Smooth muscle cell (in vitro differentiated cells): ENCODE measurements at regions not wholly inside any gene's neighbourhood (a gene's known extent, or its start where the extent isn't known, plus 50 kb on each side); places are given as distances from the start of the nearest gene placed in this dataset.

Experiments
- DNase-seq: peaks from one replicate; lab custom pipeline; 2025; ENCODE audit not compliant: unreplicated experiment; lab: John Stamatoyannopoulos, UW
- H2AFZ ChIP-seq: fragments of 200-600 bp; sonication (generic); 2 replicates; pipeline ENCODE4 v1.6.0; 2016; ENCODE audit warnings: antibody characterized with exemption, low read depth, mild to moderate bottlenecking
- H3F3A ChIP-seq: fragments of 200-600 bp; sonication (generic); 2 replicates; pipeline ENCODE4 v1.6.0; 2017; ENCODE audit warnings: antibody characterized with exemption, low read depth
- H3K27ac ChIP-seq: fragments of 200-600 bp; sonication (generic); 2 replicates; pipeline ENCODE4 v1.5.1; 2016; ENCODE audit warnings: low read depth, mild to moderate bottlenecking
- H3K27me3 ChIP-seq: fragments of 200-600 bp; sonication (generic); 2 replicates; pipeline ENCODE4 v1.6.1; 2016; ENCODE audit warnings: low read depth, mild to moderate bottlenecking
- H3K36me3 ChIP-seq: fragments of 200-600 bp; sonication (generic); 2 replicates; pipeline ENCODE4 v1.5.1; 2016; ENCODE audit warnings: low read depth
- H3K4me1 ChIP-seq: fragments of 200-600 bp; sonication (generic); 2 replicates; pipeline ENCODE4 v1.5.1; 2016; ENCODE audit warnings: low read depth
- H3K4me2 ChIP-seq: fragments of 200-600 bp; sonication (generic); 2 replicates; pipeline ENCODE4 v1.6.0; 2016; ENCODE audit warnings: mild to moderate bottlenecking
- H3K4me3 ChIP-seq: fragments of 200-600 bp; sonication (generic); 2 replicates; pipeline ENCODE4 v1.5.1; 2016; ENCODE audit warnings: mild to moderate bottlenecking
- H3K79me2 ChIP-seq: fragments of 200-600 bp; sonication (generic); 2 replicates; pipeline ENCODE4 v1.6.0; 2016; ENCODE audit warnings: low read depth, mild to moderate bottlenecking
- H3K9ac ChIP-seq: fragments of 200-600 bp; sonication (generic); 2 replicates; pipeline ENCODE4 v1.6.0; 2016; ENCODE audit warnings: low read depth
- H3K9me3 ChIP-seq: fragments of 200-600 bp; sonication (generic); replicated peaks from 2 replicates; pipeline ENCODE4 v1.5.1; 2016; ENCODE audit warnings: low read depth
- H4K20me1 ChIP-seq: fragments of 200-600 bp; sonication (generic); 2 replicates; pipeline ENCODE4 v1.6.0; 2016; ENCODE audit warnings: low read depth
- CTCF ChIP-seq: fragments of 200-600 bp; sonication (generic); IDR thresholded peaks from 2 replicates; pipeline ENCODE4 v1.5.1; 2017; ENCODE audit warnings: borderline replicate concordance, mild to moderate bottlenecking, antibody characterized with exemption; ENCODE audit not compliant: insufficient read depth, poor library complexity, severe bottlenecking
- WGBS: methylation state at CpG from one replicate; pipeline ENCODE4 v1.1.7; 2016; ENCODE audit warnings: low lambda C conversion rate; 5-methylcytosine and 5-hydroxymethylcytosine counted together

- no peaks in the 10 kb centered on the region for H3K79me2 ChIP-seq
- H4K20me1 ChIP-seq: no peaks in the 10 kb centered on the region
- 96% methylated on average over 2 of the region's 2 CpGs for WGBS
- H3F3A ChIP-seq: no peaks in the 10 kb centered on the region
- no peak overlapping the region for H3K9ac ChIP-seq
- TF ChIP-seq CTCF: no peak
- no peaks in the 10 kb centered on the region for H3K36me3 ChIP-seq
- H3K4me1 ChIP-seq: no peaks in the 10 kb centered on the region
- H3K27me3 ChIP-seq: no peaks in the 10 kb centered on the region
- no peak for DNase-seq
- no peak overlapping the region for H3K4me2 ChIP-seq
- no peaks in the 10 kb centered on the region for H3K9me3 ChIP-seq
- H3K4me3 ChIP-seq: no peak overlapping the region
- H2AFZ ChIP-seq: no peak overlapping the region
- H3K27ac ChIP-seq: no peak overlapping the region
These were observed 144.5 kb downstream of the TM2D1 start for GRCh38 chr1:61580417-61580816.

GRCh38 chr1:61579802-61580201 lies 145.1 kb downstream of the TM2D1 start:
- no peaks in the 10 kb centered on the region for H3K4me1 ChIP-seq
- no peaks in the 10 kb centered on the region for H4K20me1 ChIP-seq
- H3K9ac ChIP-seq: no peak overlapping the region
- H3K79me2 ChIP-seq: no peaks in the 10 kb centered on the region
- no peaks in the 10 kb centered on the region for H3F3A ChIP-seq
- WGBS: 52% methylated on average over 1 of the region's 1 CpG
- DNase-seq: no peak
- no peak overlapping the region for H2AFZ ChIP-seq
- no peaks in the 10 kb centered on the region for H3K36me3 ChIP-seq
- H3K4me2 ChIP-seq: no peak overlapping the region
- H3K9me3 ChIP-seq: no peaks in the 10 kb centered on the region
- no peak for TF ChIP-seq CTCF
- no peaks in the 10 kb centered on the region for H3K27me3 ChIP-seq
- H3K27ac ChIP-seq: no peak overlapping the region
- H3K4me3 ChIP-seq: no peak overlapping the region

- Histone ChIP-seq H3K4me1 (no peaks in the 10 kb centered on the region), H2AFZ (no peak overlapping the region), H3K9me3 (no peaks in the 10 kb centered on the region), H3K36me3 (no peaks in the 10 kb centered on the region), H3K27me3 (no peaks in the 10 kb centered on the region), H3K9ac (no peak overlapping the region), H3K79me2 (no peaks in the 10 kb centered on the region), H3K4me3 (no peak overlapping the region), H4K20me1 (no peaks in the 10 kb centered on the region), H3F3A (no peaks in the 10 kb centered on the region), H3K27ac (no peak overlapping the region), H3K4me2 (no peak overlapping the region)
- DNase-seq: no peak
- TF ChIP-seq CTCF: no peak
- 76% methylated on average over 3 of the region's 3 CpGs for WGBS
These were observed 152.9 kb downstream of the TM2D1 start for GRCh38 chr1:61572046-61572445.

- Histone ChIP-seq H3K27ac (no peak overlapping the region), H3K79me2 (no peaks in the 10 kb centered on the region), H3K4me2 (no peak overlapping the region), H3K36me3 (no peaks in the 10 kb centered on the region), H3F3A (no peaks in the 10 kb centered on the region), H3K9me3 (no peaks in the 10 kb centered on the region), H3K4me1 (no peaks in the 10 kb centered on the region), H2AFZ (no peak overlapping the region), H3K4me3 (no peak overlapping the region), H4K20me1 (no peaks in the 10 kb centered on the region), H3K27me3 (no peaks in the 10 kb centered on the region), H3K9ac (no peak overlapping the region)
- no peak for TF ChIP-seq CTCF
- WGBS: 76% methylated on average over 1 of the region's 1 CpG
- no peak for DNase-seq
These were observed 154.8 kb downstream of the TM2D1 start for GRCh38 chr1:61570191-61570590.
